Loucy (cell line): ENCODE measurements at regions not wholly inside any gene's neighbourhood (a gene's known extent, or its start where the extent isn't known, plus 50 kb on each side); places are given as distances from the start of the nearest gene placed in this dataset.

Source experiments
- H2AFZ ChIP-seq: fragments of 200-600 bp; sonication (generic); 2 replicates; pipeline ENCODE4 v1.6.0; 2016; ENCODE audit warnings: antibody characterized with exemption, mild to moderate bottlenecking, low read length, moderate library complexity
- H3F3A ChIP-seq: fragments of 200-600 bp; 2 replicates; pipeline ENCODE4 v1.6.0; 2016; ENCODE audit warnings: antibody characterized with exemption, low read depth, mild to moderate bottlenecking
- H3K27me3 ChIP-seq: fragments of 200-600 bp; sonication (generic); 2 replicates; pipeline ENCODE4 v1.6.1; 2014; ENCODE audit warnings: low read length, mild to moderate bottlenecking; ENCODE audit not compliant: insufficient read depth, poor library complexity, severe bottlenecking
- H3K36me3 ChIP-seq: fragments of 200-600 bp; sonication (generic); 2 replicates; pipeline ENCODE4 v1.6.1; 2016; ENCODE audit warnings: low read length; ENCODE audit not compliant: insufficient read depth
- H3K4me1 ChIP-seq: fragments of 200-600 bp; sonication (generic); 2 replicates; pipeline ENCODE4 v1.5.1; 2014; ENCODE audit warnings: low read length, mild to moderate bottlenecking; ENCODE audit not compliant: insufficient read depth, poor library complexity, severe bottlenecking
- H3K4me2 ChIP-seq: fragments of 200-600 bp; sonication (generic); 2 replicates; pipeline ENCODE4 v1.6.0; 2014; ENCODE audit warnings: antibody characterized with exemption, low read length, low read depth, mild to moderate bottlenecking; ENCODE audit not compliant: poor library complexity, severe bottlenecking
- H3K4me3 ChIP-seq: fragments of 200-600 bp; sonication (generic); 2 replicates; pipeline ENCODE4 v1.5.1; 2014; ENCODE audit warnings: low read length, mild to moderate bottlenecking, mixed read lengths; ENCODE audit not compliant: poor library complexity, severe bottlenecking
- H3K79me2 ChIP-seq: fragments of 200-600 bp; sonication (generic); 2 replicates; pipeline ENCODE4 v1.6.1; 2014; ENCODE audit warnings: low read length; ENCODE audit not compliant: insufficient read depth
- H3K9ac ChIP-seq: fragments of 200-600 bp; sonication (generic); 2 replicates; pipeline ENCODE4 v1.6.0; 2014; ENCODE audit warnings: mild to moderate bottlenecking, low read depth, low read length, moderate library complexity; ENCODE audit not compliant: poor library complexity, severe bottlenecking
- H3K9me2 ChIP-seq: fragments of 200-600 bp; sonication (generic); replicated peaks from 2 replicates; pipeline ENCODE4 v1.6.1; 2016; ENCODE audit warnings: low read depth, low read length, mixed read lengths
- H3K9me3 ChIP-seq: fragments of 200-600 bp; sonication (generic); 2 replicates; pipeline ENCODE4 v1.6.1; 2014; ENCODE audit warnings: mild to moderate bottlenecking, antibody characterized with exemption, low read length, low read depth; ENCODE audit not compliant: insufficient read depth
- H4K20me1 ChIP-seq: fragments of 200-600 bp; sonication (generic); 2 replicates; pipeline ENCODE4 v1.6.0; 2014; ENCODE audit warnings: antibody characterized with exemption, low read length, mild to moderate bottlenecking; ENCODE audit not compliant: insufficient read depth, poor library complexity, severe bottlenecking
- CTCF ChIP-seq: fragments of 200-600 bp; sonication (generic); conservative IDR thresholded peaks from 2 replicates; pipeline ENCODE4 v1.5.1; 2014; ENCODE audit warnings: mild to moderate bottlenecking, antibody characterized with exemption, low read length
- EZH2phosphoT487 ChIP-seq: fragments of 200-600 bp; IDR thresholded peaks from 2 replicates; pipeline ENCODE4 v1.6.1; 2018; ENCODE audit warnings: antibody characterized with exemption, mild to moderate bottlenecking, moderate library complexity, borderline replicate concordance

- H3K9me3 ChIP-seq, result no peaks in the 10 kb centered on the region
- H2AFZ ChIP-seq, result no peak overlapping the region
- peaks cover 7% of the 10 kb centered on the region for H3K4me1 ChIP-seq
- no peaks in the 10 kb centered on the region for H3K79me2 ChIP-seq
- H3K27me3 ChIP-seq, result no peaks in the 10 kb centered on the region
- no peak for TF ChIP-seq CTCF
- TF ChIP-seq EZH2phosphoT487, result no peak
- H3K36me3 ChIP-seq, result no peaks in the 10 kb centered on the region
- H3K9ac ChIP-seq, result no peak overlapping the region
- no peaks in the 10 kb centered on the region for H3F3A ChIP-seq
- H3K4me3 ChIP-seq, result no peak overlapping the region
- H3K9me2 ChIP-seq, result no peaks in the 10 kb centered on the region
- H4K20me1 ChIP-seq, result no peaks in the 10 kb centered on the region
- no peak overlapping the region for H3K4me2 ChIP-seq
Measured at GRCh38 chr12:76701690-76702089, 62.2 kb upstream of the ZDHHC17 start.

DNA sequence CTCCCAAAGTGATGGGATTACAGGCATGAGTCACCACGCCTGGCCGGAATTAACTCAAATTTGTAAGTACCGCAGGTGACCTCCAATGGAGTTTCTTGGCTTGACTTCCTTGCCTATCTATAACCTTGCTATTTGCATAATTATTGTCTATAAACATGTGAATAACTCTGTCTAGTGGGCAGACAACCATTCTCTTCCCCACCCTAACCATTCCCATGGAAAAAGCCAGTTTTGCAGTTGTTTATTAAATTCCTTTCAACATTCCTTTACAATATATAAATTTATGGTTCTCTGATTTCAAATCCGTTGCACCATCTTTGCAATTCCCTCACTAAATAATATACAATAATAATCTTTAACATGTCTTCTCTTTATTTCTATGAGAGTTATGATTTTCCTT is 61.0 kb upstream of the ZDHHC17 start:
- TF ChIP-seq EZH2phosphoT487, result no peak
- TF ChIP-seq CTCF, result no peak
- Histone ChIP-seq H2AFZ (no peak overlapping the region), H3F3A (no peaks in the 10 kb centered on the region), H3K27me3 (no peaks in the 10 kb centered on the region), H3K79me2 (no peaks in the 10 kb centered on the region), H3K9me3 (no peaks in the 10 kb centered on the region), H3K4me1 (peaks cover 7% of the 10 kb centered on the region), H3K9ac (no peak overlapping the region), H3K4me2 (no peak overlapping the region), H3K9me2 (no peaks in the 10 kb centered on the region), H3K4me3 (no peak overlapping the region), H4K20me1 (no peaks in the 10 kb centered on the region), H3K36me3 (no peaks in the 10 kb centered on the region)

DNA sequence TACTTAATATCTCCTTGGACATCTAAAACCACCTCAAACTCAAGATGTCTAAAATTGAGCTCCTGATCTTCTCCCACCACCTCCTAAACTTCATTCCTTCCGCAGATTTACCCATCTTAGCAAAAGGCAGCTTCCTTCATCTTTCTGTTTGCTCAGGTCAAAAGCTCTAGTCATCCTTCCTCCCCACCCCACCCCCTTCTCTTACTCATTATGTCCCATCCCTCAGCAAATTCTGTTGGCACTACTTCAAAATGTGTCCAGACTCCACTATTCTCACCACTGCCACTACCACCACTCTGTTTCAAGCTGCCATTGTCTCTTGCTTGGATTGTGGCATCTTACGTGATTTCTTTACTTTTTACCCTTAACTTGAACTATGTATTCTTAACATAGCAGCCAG is 59.2 kb upstream of the ZDHHC17 start:
- 0 out of 2 replicates have a peak overlapping the region, but pooled peaks have one; percentile 20 for H2AFZ ChIP-seq
- H3K4me3 ChIP-seq, result no peak overlapping the region
- H3K4me1 ChIP-seq, result peaks cover 7% of the 10 kb centered on the region
- H3K9me2 ChIP-seq, result no peaks in the 10 kb centered on the region
- H3K4me2 ChIP-seq, result no peak overlapping the region
- no peaks in the 10 kb centered on the region for H4K20me1 ChIP-seq
- no peaks in the 10 kb centered on the region for H3K27me3 ChIP-seq
- no peaks in the 10 kb centered on the region for H3K79me2 ChIP-seq
- H3K9me3 ChIP-seq, result no peaks in the 10 kb centered on the region
- no peak for TF ChIP-seq CTCF
- no peak for TF ChIP-seq EZH2phosphoT487
- no peaks in the 10 kb centered on the region for H3K36me3 ChIP-seq
- H3F3A ChIP-seq, result no peaks in the 10 kb centered on the region
- no peak overlapping the region for H3K9ac ChIP-seq
